IMR-90 (cell line): ENCODE measurements at regions not wholly inside any gene's neighbourhood (a gene's known extent, or its start where the extent isn't known, plus 50 kb on each side); places are given as distances from the start of the nearest gene placed in this dataset.

Source experiments
- ATAC-seq: fragments of 200-7000 bp; cut with Tn5 transposase; 2 replicates; pipeline ENCODE4 v1.9.1; 2020; ENCODE audit warnings: low read depth, mild to moderate bottlenecking, moderate library complexity
- BruUV-seq: library from RNA; stranded (reverse); fragments of 400-500 nt; replicated peaks from 2 replicates; lab custom pipeline; 2021; lab: Mats Ljungman, UMichigan
- CTCF ChIA-PET: fragments of 300-600 bp; formaldehyde crosslinking; extraction: SDS; loops from one replicate; lab custom pipeline; 2021; ENCODE audit warnings: antibody characterized with exemption; lab: Yijun Ruan, JAX
- POLR2A ChIA-PET: fragments of 300-600 bp; sonication (Branson Sonifier 250); formaldehyde crosslinking; loops from one replicate; lab custom pipeline; 2022; ENCODE audit warnings: antibody characterized with exemption; ENCODE audit not compliant: unreplicated experiment; lab: Charles Lee
- DNase-seq: peaks from one replicate; pipeline ENCODE4 v3.0.0; 2013
- H2AFZ ChIP-seq: replicated peaks from 2 replicates; pipeline ENCODE3; 2013; ENCODE audit warnings: low read length, mild to moderate bottlenecking; ENCODE audit not compliant: poor library complexity
- H2AK5ac ChIP-seq: 2 replicates; pipeline ENCODE4 v1.6.1; 2013; ENCODE audit warnings: low read depth, low read length, inconsistent platforms
- H2AK9ac ChIP-seq: replicated peaks from 2 replicates; pipeline ENCODE3; 2013; ENCODE audit warnings: mild to moderate bottlenecking, low read depth, low read length, moderate library complexity; ENCODE audit not compliant: poor library complexity
- H2BK120ac ChIP-seq: 2 replicates; pipeline ENCODE4 v1.6.1; 2013; ENCODE audit warnings: low read depth, low read length, inconsistent platforms
- H2BK15ac ChIP-seq: 3 replicates; pipeline ENCODE4 v1.6.1; 2013; ENCODE audit warnings: low read depth, low read length, inconsistent platforms
- H2BK20ac ChIP-seq: 2 replicates; pipeline ENCODE4 v1.6.1; 2013; ENCODE audit warnings: low read depth, mild to moderate bottlenecking, inconsistent platforms, low read length, moderate library complexity
- H2BK5ac ChIP-seq: 2 replicates; pipeline ENCODE4 v1.6.1; 2013; ENCODE audit warnings: mild to moderate bottlenecking, low read depth, low read length, inconsistent platforms; ENCODE audit not compliant: poor library complexity, severe bottlenecking
- H3K14ac ChIP-seq: replicated peaks from 2 replicates; pipeline ENCODE4 v1.6.1; 2013; ENCODE audit warnings: low read depth, low read length, inconsistent platforms
- H3K18ac ChIP-seq: 2 replicates; pipeline ENCODE4 v1.6.1; 2013; ENCODE audit warnings: low read depth, low read length, control low read depth
- H3K23ac ChIP-seq: 2 replicates; pipeline ENCODE4 v1.6.1; 2013; ENCODE audit warnings: low read depth, low read length, inconsistent platforms
- H3K27ac ChIP-seq: 2 replicates; pipeline ENCODE4 v1.5.1; 2013; ENCODE audit warnings: mild to moderate bottlenecking, control low read depth, low read length; ENCODE audit not compliant: insufficient read depth
- H3K27me3 ChIP-seq: 2 replicates; pipeline ENCODE4 v1.6.1; 2013; ENCODE audit warnings: low read length; ENCODE audit not compliant: control insufficient read depth, insufficient read depth
- H3K36me3 ChIP-seq: 2 replicates; pipeline ENCODE4 v1.6.1; 2013; ENCODE audit warnings: low read length, mixed read lengths; ENCODE audit not compliant: control insufficient read depth, insufficient read depth
- H3K4ac ChIP-seq: 2 replicates; pipeline ENCODE4 v1.6.1; 2013; ENCODE audit warnings: low read depth, low read length, inconsistent platforms
- H3K4me1 ChIP-seq: 2 replicates; pipeline ENCODE4 v1.6.1; 2013; ENCODE audit warnings: low read length, mixed read lengths; ENCODE audit not compliant: control insufficient read depth, insufficient read depth
- H3K4me2 ChIP-seq: 2 replicates; pipeline ENCODE4 v1.6.1; 2013; ENCODE audit warnings: low read depth, mild to moderate bottlenecking, control low read depth, low read length, moderate library complexity
- H3K4me3 ChIP-seq: 2 replicates; pipeline ENCODE4 v1.5.1; 2013; ENCODE audit warnings: low read depth, mild to moderate bottlenecking, control low read depth, low read length, moderate library complexity; ENCODE audit not compliant: insufficient read depth
- H3K56ac ChIP-seq: 2 replicates; pipeline ENCODE4 v1.6.1; 2013; ENCODE audit warnings: low read length, inconsistent platforms; ENCODE audit not compliant: insufficient read depth; ENCODE audit errors: extremely low read depth
- H3K79me1 ChIP-seq, 2 experiments: 2 replicates each; pipeline ENCODE4 v1.6.1; 2013; ENCODE audit warnings: low read length in 2 of 2, inconsistent platforms in 1 of 2, low read depth in 1 of 2
- H3K9ac ChIP-seq: 2 replicates; pipeline ENCODE4 v1.6.1; 2013; ENCODE audit warnings: low read depth, low read length, control low read depth
- H3K9me1 ChIP-seq: 2 replicates; pipeline ENCODE4 v1.6.1; 2013; ENCODE audit warnings: low read length, inconsistent platforms; ENCODE audit not compliant: insufficient read depth
- H3K9me3 ChIP-seq: 2 replicates; pipeline ENCODE4 v1.6.1; 2013; ENCODE audit warnings: low read length; ENCODE audit not compliant: control insufficient read depth, insufficient read depth
- H4K20me1 ChIP-seq: 2 replicates; pipeline ENCODE4 v1.6.1; 2013; ENCODE audit warnings: low read length, inconsistent platforms; ENCODE audit not compliant: insufficient read depth
- H4K5ac ChIP-seq: 2 replicates; pipeline ENCODE4 v1.6.1; 2013; ENCODE audit warnings: mild to moderate bottlenecking, low read depth, low read length, control low read depth
- H4K8ac ChIP-seq, 2 experiments: 2 replicates each; pipeline ENCODE4 v1.6.1; 2013; ENCODE audit warnings: low read depth in 2 of 2, low read length in 2 of 2, control low read depth in 1 of 2, inconsistent platforms in 1 of 2
- H4K91ac ChIP-seq: 2 replicates; pipeline ENCODE4 v1.6.1; 2013; ENCODE audit warnings: low read depth, low read length, inconsistent platforms; ENCODE audit not compliant: insufficient read depth
- BHLHE40 ChIP-seq: fragments of 150-350 bp; IDR thresholded peaks from 2 replicates; pipeline ENCODE4 v1.6.1; 2016; ENCODE audit warnings: mild to moderate bottlenecking, low read depth, low read length
- ELK1 ChIP-seq: fragments of 150-350 bp; IDR thresholded peaks from 2 replicates; pipeline ENCODE4 v1.6.1; 2016; ENCODE audit warnings: low read depth, mild to moderate bottlenecking, low read length, moderate library complexity, borderline replicate concordance
- MAZ ChIP-seq: IDR thresholded peaks from 2 replicates; pipeline ENCODE4 v1.6.1; 2012; ENCODE audit warnings: low read depth, mild to moderate bottlenecking, low read length, improper control_type of control experiment, moderate library complexity, borderline replicate concordance
- NFE2L2 ChIP-seq: fragments of 150-350 bp; IDR thresholded peaks from 2 replicates; pipeline ENCODE4 v1.6.1; 2016; ENCODE audit warnings: low read depth, mild to moderate bottlenecking, low read length
- POLR2A ChIP-seq: IDR thresholded peaks from 2 replicates; pipeline ENCODE4 v1.6.1; 2012; ENCODE audit warnings: mild to moderate bottlenecking, low read depth, low read length
- SMC3 ChIP-seq: fragments of 150-350 bp; IDR thresholded peaks from 2 replicates; pipeline ENCODE4 v1.6.1; 2016; ENCODE audit warnings: low read depth, mild to moderate bottlenecking, antibody characterized with exemption, low read length, moderate library complexity
- USF2 ChIP-seq: fragments of 150-350 bp; IDR thresholded peaks from 2 replicates; pipeline ENCODE4 v1.6.1; 2017; ENCODE audit warnings: mild to moderate bottlenecking, antibody characterized with exemption, low read length, low read depth
- dilution Hi-C: fragments of 300-500 bp; cut with HindIII; formaldehyde crosslinking; loops from one replicate; pipeline ENCODE4 v1.14.3; 2018; ENCODE audit warnings: low sequenced_read_pairs; ENCODE audit not compliant: unreplicated experiment
- in situ Hi-C: fragments of 300-500 bp; cut with MboI; formaldehyde crosslinking; loops from 3 replicates; pipeline ENCODE4 v1.14.3; 2019; ENCODE audit warnings: low sequenced_read_pairs, inconsistent platforms, mixed read lengths
- intact Hi-C: fragments of 100-400 bp; cut with micrococcal nuclease; formaldehyde crosslinking; loops from 2 replicates; pipeline ENCODE4 v1.10.0; 2022

GRCh38 chr18:73746101-73746500, 401.5 kb downstream of the FBXO15 start:
- Histone ChIP-seq H2AK5ac (no peak overlapping the region), H2AK9ac (no peak overlapping the region), H2AFZ (no peak overlapping the region), H3K4me2 (no peak overlapping the region), H3K9me3 (no peaks in the 10 kb centered on the region), H3K23ac (no peak overlapping the region), H3K18ac (no peak overlapping the region), H2BK5ac (no peak overlapping the region), H4K20me1 (no peaks in the 10 kb centered on the region), H3K56ac (no peak overlapping the region), H3K4me1 (peaks cover 2% of the 10 kb centered on the region; the same call in 1 of the 2 replicates), H3K27me3 (no peaks in the 10 kb centered on the region), H3K14ac (no peak overlapping the region), H3K9ac (no peak overlapping the region), H4K5ac (no peak overlapping the region), H2BK20ac (no peak overlapping the region), H4K8ac (no peak overlapping the region), H3K9me1 (no peaks in the 10 kb centered on the region; the same call in 1 of the 2 replicates), H4K91ac (no peak overlapping the region), H2BK15ac (no peak overlapping the region), H3K4ac (no peak overlapping the region), H3K4me3 (no peak overlapping the region), H3K79me1 (no peaks in the 10 kb centered on the region), H2BK120ac (no peak overlapping the region), H3K36me3 (no peaks in the 10 kb centered on the region), H3K27ac (no peak overlapping the region)
- POLR2A ChIA-PET, result no interaction called here
- intact Hi-C loops, result no loop called here
- dilution Hi-C loops, result no loop called here
- no TSS peak for BruUV-seq
- CTCF ChIA-PET, result interaction anchor here (0.6 to 0.7 kb wide), 2 partner anchors 47 to 96 kb away, joined by 3 read pairs; no protein-coding TSS in a partner anchor
- no peak for ATAC-seq
- DNase-seq, result no peak
- in situ Hi-C loops, result no loop called here
- TF ChIP-seq MAZ, result no peak
- TF ChIP-seq POLR2A, result no peak
- TF ChIP-seq SMC3, result no peak
- TF ChIP-seq NFE2L2, result no peak
- no peak for TF ChIP-seq USF2
- no peak for TF ChIP-seq ELK1
- no peak for TF ChIP-seq BHLHE40
